GM12878 (cell line): ENCODE measurements at regions not wholly inside any gene's neighbourhood (a gene's known extent, or its start where the extent isn't known, plus 50 kb on each side); places are given as distances from the start of the nearest gene placed in this dataset.

ENCODE experiments used
- E2F8 ChIP-seq: fragments of 450-650 bp; IDR thresholded peaks from 2 replicates; pipeline ENCODE4 v1.6.1; 2018; ENCODE audit warnings: mild to moderate bottlenecking, low read depth, moderate library complexity; ENCODE audit not compliant: partially characterized antibody
- IRF3 ChIP-seq: fragments of 450-650 bp; IDR thresholded peaks from 2 replicates; pipeline ENCODE4 v1.6.1; 2014; ENCODE audit warnings: mild to moderate bottlenecking
- KLF5 ChIP-seq: fragments of 450-650 bp; IDR thresholded peaks from 2 replicates; pipeline ENCODE4 v1.6.1; 2014; ENCODE audit warnings: mild to moderate bottlenecking; ENCODE audit not compliant: partially characterized antibody
- ZBTB4 ChIP-seq: fragments of 450-650 bp; formaldehyde crosslinking; IDR thresholded peaks from 2 replicates; pipeline ENCODE4 v1.4.0; 2022; ENCODE audit warnings: mild to moderate bottlenecking, moderate library complexity
- ZNF592 ChIP-seq: fragments of 450-650 bp; IDR thresholded peaks from 2 replicates; pipeline ENCODE4 v1.6.1; 2017; ENCODE audit warnings: mild to moderate bottlenecking, moderate library complexity
- ZNF687 ChIP-seq: fragments of 450-650 bp; IDR thresholded peaks from 2 replicates; pipeline ENCODE4 v1.6.1; 2017; ENCODE audit warnings: mild to moderate bottlenecking, moderate library complexity
- TF ChIP-seq, protein P1 (sequence below): fragments of 450-650 bp; IDR thresholded peaks from 2 replicates; pipeline ENCODE4 v1.6.1; 2017; ENCODE audit warnings: antibody characterized with exemption, mild to moderate bottlenecking, moderate library complexity
- TF ChIP-seq, protein P2 (sequence below): fragments of 150-350 bp; IDR thresholded peaks from 2 replicates; pipeline ENCODE4 v1.6.1; 2014; ENCODE audit warnings: mild to moderate bottlenecking, low read depth, low read length

DNA sequence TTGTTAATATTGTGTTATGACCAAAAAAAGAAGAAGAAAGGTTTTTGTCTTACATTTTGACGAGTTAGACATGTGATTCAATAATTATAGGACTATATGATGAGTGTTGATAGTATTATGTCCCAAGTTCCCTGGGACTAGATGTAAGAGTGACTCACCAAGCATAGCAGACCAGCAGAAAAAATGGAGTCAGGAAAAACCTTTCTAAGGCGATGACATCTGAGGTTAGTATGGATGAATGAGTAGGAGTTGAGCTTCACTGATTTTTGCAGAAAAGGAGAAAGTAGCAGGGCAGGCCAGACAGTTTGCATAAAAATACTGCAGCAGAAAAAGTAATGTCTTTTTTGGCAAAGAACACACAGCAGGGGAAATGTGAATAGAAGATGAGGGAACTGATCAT lies 1041.3 kb upstream of the ADGRL4 start (continued):
- TF ChIP-seq, protein P1, sequence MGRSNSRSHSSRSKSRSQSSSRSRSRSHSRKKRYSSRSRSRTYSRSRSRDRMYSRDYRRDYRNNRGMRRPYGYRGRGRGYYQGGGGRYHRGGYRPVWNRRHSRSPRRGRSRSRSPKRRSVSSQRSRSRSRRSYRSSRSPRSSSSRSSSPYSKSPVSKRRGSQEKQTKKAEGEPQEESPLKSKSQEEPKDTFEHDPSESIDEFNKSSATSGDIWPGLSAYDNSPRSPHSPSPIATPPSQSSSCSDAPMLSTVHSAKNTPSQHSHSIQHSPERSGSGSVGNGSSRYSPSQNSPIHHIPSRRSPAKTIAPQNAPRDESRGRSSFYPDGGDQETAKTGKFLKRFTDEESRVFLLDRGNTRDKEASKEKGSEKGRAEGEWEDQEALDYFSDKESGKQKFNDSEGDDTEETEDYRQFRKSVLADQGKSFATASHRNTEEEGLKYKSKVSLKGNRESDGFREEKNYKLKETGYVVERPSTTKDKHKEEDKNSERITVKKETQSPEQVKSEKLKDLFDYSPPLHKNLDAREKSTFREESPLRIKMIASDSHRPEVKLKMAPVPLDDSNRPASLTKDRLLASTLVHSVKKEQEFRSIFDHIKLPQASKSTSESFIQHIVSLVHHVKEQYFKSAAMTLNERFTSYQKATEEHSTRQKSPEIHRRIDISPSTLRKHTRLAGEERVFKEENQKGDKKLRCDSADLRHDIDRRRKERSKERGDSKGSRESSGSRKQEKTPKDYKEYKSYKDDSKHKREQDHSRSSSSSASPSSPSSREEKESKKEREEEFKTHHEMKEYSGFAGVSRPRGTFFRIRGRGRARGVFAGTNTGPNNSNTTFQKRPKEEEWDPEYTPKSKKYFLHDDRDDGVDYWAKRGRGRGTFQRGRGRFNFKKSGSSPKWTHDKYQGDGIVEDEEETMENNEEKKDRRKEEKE, result no peak
- TF ChIP-seq, protein P2, sequence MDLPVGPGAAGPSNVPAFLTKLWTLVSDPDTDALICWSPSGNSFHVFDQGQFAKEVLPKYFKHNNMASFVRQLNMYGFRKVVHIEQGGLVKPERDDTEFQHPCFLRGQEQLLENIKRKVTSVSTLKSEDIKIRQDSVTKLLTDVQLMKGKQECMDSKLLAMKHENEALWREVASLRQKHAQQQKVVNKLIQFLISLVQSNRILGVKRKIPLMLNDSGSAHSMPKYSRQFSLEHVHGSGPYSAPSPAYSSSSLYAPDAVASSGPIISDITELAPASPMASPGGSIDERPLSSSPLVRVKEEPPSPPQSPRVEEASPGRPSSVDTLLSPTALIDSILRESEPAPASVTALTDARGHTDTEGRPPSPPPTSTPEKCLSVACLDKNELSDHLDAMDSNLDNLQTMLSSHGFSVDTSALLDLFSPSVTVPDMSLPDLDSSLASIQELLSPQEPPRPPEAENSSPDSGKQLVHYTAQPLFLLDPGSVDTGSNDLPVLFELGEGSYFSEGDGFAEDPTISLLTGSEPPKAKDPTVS, result no peak
- TF ChIP-seq E2F8 (no peak), ZBTB4 (CRISPR knock-in tag) (no peak), ZNF687 (no peak), ZNF592 (no peak), IRF3 (no peak), KLF5 (no peak)
